H1 (cell line): ENCODE measurements at regions not wholly inside any gene's neighbourhood (a gene's known extent, or its start where the extent isn't known, plus 50 kb on each side); places are given as distances from the start of the nearest gene placed in this dataset.

Experiments used
- RBBP5 ChIP-seq: IDR thresholded peaks from 2 replicates; pipeline ENCODE4 v1.7.1; 2012; ENCODE audit warnings: low read depth, mild to moderate bottlenecking, inconsistent platforms, low read length, moderate library complexity, borderline replicate concordance
- RXRA ChIP-seq: IDR thresholded peaks from 2 replicates; pipeline ENCODE4 v1.6.1; 2011; ENCODE audit warnings: low read depth, mild to moderate bottlenecking, low read length, moderate library complexity; ENCODE audit not compliant: insufficient read depth

DNA sequence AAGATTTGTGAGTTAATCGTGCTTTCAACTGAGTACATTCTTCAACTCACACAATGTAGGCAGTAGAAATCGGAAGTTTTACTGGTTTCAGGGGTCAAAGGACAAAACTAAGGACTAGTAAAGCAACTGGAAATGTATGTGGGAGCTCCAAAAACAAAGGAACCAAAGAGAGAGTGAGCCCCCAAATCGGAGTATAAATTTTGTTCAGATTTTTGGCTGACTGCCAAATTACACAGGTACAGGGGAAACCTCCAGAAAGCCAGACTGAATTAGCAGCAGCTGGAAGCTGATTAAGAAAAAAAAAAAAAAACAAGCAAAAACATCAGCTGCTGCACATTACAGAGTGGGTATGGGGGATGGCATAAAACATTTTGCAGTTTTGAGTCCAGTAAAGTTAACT is 75.2 kb upstream of the GNAZ start (continued):
- TF ChIP-seq RBBP5, result no peak
- TF ChIP-seq RXRA, result no peak
